Bone marrow (tissue), 2 donors: ENCODE measurements at regions not wholly inside any gene's neighbourhood (a gene's known extent, or its start where the extent isn't known, plus 50 kb on each side); places are given as distances from the start of the nearest gene placed in this dataset.
A peak's percentile ranks its signal among the peaks of the same experiment; 100 is the strongest.
"Not testable (repeated sequence)": the region's sequence is repeated elsewhere in the genome, so short reads cannot be mapped to it uniquely, and the experiment has no call there.

Experiments used
- DNase-seq, 2 donors: peaks; one replicate each; lab custom pipeline; 2025; lab: John Stamatoyannopoulos, UW

DNA sequence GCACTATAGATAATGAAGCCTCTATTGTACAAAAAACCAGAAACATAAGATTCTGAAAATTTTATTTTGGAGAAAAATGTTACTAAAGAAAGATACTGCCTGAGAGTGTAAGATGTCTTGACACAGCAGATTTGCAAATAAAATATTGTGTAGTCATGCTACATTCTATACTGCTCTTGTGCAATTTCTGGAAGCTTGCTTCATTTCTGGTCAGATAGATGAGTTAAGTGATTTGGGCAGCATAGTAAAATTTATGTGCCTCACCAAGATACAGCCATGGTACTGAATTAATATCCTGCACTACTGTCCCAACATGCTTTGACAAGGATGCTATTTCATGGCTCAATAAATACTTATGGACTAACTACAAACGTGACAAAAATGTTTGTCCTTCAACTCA is 55.1 kb upstream of the STARD13 start:
- no peak for DNase-seq

DNA sequence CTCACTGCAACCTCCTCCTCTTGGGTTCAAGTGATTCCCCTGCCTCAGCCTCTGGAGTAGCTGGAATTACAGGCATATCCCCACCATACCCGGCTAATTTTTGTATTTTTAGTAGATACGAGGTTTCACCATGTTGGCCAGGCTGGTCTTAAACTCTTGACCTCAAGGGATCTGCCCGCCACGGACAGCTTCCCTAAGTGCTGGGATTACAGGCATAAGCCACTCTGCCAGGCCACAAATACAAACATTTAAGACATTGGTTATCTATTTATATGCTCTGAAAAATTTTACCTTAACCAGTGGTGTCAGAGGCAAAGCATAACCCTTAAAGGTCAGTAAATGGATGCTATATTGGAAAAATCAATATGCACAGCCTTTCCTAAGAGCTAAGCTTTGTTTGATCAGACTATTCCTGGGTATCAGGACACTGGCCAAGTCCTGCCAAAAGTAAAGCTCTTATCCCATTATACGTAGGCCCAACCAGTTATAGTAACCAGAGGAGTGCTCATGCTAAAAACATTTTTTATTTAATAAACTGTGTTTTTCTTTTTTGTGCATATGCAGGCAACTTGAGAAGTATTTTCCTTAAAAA is 56.4 kb upstream of the STARD13 start:
- DNase-seq, result no peak

DNA sequence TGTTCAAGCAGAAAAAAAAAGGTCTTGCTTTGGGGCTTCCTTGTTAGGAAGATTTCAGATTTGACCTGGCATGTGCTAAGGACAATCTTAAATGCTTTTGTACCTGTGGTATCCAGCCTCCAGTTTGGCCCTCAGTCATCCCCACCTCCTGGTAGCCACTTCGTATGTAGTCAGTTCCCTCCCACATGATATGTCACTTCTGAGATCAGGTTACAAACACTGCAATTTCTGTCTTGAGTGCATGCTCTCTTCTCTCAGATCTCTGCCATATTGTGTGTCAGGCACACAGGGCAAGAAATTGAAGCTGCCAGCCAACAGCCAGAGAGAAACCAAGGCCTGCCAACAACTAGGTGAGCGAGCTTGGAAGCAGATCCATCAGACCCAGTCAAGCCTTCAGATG is 60.3 kb upstream of the STARD13 start:
- no peak for DNase-seq

DNA sequence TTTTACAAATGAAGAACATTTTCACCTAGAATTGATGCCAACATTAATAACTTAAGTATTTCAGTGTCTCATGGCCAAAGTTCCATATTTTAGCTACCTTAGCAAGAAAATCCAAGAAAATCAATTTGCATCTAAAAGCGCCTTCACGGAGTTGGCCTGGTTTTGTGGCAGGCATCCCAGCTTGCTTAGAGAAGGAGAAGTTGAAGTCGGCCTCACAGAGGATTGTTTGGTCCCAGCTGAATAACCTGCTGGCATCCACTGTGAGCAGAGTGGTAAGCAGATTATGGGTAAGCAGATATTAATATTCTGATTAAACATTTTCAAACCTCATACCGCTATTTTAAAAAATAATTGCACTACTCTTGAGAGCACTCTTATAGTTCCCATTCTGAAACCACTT is 62.3 kb upstream of the STARD13 start:
- no peak for DNase-seq

DNA sequence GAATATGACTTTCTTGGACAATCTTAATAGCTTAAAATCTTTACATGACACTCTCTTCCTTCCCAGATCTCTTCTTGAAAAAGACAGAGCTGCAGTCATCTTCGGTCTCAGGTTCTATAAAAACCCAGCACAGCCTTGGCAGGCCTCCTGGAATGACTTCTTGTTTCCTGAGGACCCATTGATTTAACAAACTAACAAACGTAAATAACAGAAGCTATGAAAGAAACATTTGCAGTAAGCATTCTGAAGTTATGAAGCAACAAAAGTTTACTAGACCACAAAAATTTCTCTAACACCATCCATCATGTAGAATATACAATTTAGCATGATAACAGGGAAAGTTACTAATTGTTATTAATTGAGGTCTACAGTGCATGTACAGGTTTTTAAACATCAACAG is 62.8 kb upstream of the STARD13 start:
- no peak for DNase-seq

DNA sequence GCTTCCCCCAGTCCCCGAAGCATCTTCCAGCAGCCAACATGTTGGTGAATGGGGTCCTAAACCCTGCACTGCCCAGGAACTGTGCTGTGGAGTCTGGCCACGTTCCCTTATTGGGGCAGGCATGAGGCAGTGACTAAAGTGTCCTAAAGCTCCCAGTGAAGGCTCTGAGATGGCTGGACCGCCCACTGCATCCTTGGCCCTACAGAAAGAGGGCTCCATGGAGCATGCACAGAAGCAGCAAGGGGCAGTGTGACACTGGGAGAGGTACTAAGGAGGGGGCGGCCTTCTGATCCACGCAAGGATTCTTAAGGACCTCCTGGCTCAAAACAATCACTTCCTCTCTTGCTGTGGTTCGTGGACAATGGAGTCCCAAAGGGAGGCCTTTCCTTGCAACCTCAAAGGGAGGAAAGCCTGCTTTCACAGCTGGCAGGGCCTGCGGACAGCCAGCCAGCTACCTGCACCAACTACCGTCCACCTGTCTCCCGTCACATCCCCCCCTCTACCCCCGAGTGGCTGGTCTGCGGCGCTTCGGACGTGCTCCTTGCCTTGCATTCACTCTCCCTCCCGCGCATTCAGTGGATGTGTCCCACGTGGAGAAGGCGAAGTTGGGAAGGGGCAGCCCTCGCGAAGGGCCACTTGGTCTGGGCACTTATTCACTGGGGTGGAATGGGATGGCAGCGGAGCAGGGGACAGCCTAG is 63.9 kb upstream of the STARD13 start:
- DNase-seq, result no peak

DNA sequence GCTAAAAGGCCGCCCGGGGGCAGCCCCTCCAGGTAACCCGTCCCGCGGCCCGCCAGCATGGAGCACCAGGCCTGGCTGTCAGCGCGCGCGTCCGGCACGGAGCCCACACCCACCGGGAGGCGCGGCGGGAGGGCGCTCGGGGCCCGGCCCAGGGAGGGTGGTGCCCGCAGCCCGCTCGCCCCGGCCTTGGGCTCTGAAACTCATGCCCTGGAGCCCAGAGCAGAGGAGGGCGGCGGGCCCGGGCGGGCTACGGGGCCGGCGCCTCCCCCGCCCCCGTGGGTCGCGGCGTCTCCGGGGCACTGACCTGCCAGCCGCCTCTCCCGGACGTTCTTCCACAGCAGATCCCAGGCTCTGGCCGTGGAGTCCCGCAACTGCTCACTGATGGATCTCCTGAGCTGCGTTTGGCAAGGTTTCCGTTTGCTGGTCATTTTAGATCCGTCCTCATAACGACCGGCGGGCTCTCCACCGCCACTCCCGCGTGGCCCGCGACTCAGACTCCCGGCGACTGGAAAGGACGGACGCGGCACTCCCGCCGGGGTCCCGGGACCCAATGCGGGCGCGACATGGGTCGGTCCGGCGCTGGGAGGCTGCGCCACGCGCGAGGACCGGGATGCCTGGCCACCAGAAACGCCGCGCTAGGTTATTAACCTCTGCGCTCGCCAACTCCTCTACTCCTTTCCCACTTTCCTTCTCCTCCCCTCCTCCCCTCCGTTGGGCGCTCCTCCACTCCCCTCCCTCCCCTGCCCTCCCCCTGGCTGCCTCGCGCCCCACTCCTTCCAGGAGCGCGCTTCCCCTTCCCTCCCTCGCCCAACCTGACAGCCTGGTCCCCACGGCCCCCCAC is 64.7 kb upstream of the STARD13 start:
- no peak for DNase-seq

DNA sequence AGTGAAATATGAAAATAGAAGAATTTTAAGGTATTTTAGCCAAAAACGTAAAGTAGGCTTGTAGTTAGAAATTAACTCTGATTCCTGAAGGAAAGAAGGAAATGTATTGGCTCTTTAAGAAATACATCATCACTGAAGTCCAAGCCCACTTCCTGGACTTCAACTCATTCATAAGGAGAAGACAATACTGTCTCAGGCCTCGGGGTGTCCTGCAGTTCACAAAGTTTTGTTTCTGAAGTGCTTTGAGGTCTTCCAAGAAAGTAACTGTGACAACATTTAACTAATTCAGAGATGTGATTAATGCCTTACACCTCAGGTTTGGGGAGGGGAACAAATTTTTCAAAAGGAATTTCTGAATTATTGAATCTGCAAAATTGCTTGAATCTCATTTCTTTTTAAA is 65.8 kb upstream of the STARD13 start:
- DNase-seq, result no peak

DNA sequence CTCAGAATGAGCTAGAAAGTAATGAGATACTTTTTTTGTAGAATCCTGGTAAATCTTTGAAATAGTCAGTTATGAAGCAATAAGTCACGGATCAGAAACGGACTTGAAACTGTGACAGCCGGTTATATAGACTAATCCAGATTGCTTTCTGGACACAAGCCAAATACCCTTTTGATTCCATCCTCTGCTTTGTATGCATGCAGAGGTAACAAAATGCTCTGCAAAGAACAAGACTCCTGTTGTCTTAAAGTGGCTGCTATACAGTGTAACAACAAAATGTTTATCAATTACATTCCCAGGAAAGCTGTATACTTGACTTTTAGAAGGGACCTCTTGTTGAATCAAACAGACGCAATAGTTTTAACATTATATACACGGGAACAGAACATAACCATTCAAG is 66.5 kb upstream of the STARD13 start:
- no peak for DNase-seq

DNA sequence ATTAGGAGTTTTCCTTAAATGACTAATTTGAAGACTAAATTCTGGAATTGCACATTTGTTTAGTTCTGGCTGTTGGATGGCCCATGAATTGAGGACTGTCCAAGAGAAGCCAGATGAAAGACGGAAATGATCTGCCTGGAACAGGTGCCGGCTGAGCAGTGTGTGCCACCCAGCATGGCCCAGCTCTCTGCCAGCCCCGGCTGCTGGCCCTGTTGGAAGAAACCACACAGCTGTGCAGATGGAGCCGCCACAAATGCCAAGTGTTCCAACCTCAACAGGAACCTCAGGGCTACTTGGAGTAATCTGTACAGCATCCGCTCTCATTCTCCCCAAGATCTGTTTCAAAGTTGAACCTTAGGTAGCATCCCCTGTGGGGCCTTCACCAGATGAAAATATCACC is 67.0 kb upstream of the STARD13 start:
- DNase-seq, result no peak

DNA sequence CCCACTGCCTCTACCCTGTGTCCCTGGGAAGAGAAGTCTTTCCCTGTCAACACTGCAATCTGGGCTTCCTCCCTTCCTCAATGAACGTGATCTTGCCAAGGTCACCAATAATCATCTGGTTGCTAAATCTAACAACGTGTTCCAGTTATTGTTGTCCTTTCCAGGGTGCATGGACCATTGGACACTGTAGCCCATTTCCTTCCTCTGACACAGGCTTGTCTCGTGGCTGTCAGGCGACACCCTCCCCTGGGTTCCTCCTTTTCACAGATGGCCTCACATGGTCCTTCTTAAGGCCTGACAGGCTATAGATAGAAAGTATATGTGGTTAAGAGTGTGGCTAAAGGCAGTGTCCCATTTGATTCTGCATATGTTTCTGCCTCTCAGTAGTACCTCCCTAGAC is 67.7 kb upstream of the STARD13 start:
- peak; percentile 22 to 66 for DNase-seq

DNA sequence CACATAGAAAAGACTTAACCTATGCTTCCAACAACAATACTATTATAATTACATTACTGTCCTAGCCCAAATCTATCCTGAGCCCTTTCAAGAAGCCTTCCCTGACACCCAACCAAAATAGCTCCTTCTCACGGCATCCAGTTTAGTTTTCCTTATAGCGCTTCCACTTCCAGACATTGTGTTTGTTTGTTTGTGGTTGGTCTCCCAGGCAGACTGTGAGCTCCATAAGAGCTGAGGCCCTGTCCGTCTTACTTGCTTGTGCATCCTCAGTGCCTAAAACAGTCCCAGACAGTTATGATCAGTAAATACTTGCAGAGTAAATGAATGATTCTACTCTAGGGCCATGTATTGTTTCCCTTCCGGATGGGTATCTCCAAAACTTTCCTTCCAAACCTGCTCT is 68.1 kb upstream of the STARD13 start:
- DNase-seq, result no peak

DNA sequence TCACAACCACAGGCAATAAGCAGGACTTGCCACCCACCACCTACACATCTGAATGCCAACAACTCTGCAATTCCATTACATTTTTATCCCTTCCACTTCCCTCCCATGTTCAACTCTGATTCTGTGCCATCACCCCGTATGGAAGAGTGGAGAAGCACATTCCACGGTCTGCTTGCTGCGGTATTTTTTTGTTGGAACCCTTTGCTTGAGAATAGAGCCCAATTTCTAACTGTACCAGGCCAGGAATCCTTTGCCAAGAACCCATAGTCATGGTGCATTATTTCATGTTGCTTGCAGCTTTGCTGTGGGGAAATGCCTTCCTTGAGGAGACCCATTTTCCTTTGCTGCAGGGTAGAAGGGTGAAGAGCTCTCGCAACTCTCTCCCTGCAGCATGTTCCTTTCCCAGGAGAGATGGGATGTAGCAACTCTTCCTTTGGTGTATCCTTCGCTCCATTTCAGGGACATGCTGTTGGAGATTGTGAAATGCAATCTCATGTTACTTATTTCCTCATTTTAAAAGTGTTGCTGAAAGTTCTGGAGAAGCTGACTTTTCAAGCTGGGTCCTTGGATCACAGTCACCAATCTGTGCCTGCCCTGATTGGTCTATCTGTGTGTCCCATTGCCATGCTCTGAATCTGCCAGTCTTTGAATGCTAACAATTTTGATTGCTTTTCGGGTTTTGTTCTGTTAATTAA is 69.8 kb upstream of the STARD13 start:
- no peak for DNase-seq

DNA sequence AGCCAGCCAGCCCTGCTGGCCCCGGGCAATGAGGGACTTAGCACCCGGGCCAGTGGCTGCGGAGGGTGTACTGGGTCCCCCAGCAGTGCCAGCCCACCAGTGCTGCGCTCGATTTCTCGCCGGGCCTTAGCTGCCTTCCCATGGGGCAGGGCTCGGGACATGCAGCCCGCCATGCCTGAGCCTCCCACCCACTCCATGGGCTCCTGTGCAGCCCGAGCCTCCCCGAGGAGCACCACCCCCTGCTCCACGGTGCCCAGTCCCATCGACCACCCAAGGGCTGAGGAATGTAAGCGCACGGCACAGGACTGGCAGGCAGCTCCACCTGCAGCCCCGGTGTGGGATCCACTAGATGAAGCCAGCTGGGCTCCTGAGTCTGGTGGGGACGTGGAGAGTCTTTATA is 72.5 kb upstream of the STARD13 start:
- not testable (repeated sequence) for DNase-seq

DNA sequence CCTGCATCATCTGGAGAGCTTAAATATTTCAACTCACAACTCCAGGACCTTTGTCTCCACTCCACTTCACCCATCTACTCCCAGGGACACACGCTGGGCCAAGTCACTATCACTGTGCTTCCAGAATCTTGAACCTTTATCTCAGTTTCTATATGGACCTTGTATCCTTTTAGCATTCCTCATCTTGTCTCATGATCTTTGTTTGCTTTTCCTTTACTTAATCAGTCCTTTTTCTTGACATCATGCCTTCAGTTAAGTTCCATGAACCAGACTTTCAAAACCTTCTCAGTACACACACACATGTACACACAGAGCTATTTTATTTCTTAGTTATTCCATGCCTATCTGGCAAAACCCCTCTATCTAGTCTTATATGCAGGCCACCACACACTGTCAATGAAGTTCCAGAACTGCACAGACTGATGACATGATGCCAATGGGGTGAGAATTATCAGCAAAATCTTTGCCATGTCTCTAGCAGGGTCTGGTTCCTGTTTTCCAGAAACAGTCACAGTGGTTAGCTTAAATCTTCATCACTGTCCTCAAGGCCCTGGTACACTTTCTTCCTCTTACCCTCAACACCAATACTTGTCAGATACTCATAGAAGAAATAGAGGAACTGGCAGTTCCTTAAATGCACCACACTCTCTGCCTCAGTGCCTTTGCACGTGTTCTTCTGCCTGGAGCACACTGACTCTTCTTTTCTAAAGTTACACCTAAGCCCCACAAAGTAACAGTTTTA is 77.6 kb upstream of the STARD13 start:
- peak in 1 of 2 donors; percentile 93 for DNase-seq

DNA sequence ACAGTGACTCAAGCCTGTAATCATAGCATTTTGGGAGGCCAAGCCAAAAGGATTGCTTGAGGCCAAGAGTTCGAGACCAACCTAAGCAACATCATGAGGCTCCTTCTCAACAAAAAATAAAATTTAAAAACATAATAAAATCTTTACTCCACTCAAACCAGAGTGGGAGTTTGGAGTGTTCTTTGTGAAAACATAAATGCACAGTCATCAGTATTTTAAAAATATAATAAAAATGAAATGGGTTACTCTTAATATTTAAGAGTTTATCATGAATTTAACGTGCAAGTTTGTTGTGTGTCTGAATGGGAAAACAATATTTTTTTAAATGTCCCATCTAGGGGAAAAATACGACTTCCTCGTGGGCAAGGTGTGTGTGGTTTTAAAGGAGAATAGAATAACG is 78.6 kb upstream of the STARD13 start:
- no peak for DNase-seq

DNA sequence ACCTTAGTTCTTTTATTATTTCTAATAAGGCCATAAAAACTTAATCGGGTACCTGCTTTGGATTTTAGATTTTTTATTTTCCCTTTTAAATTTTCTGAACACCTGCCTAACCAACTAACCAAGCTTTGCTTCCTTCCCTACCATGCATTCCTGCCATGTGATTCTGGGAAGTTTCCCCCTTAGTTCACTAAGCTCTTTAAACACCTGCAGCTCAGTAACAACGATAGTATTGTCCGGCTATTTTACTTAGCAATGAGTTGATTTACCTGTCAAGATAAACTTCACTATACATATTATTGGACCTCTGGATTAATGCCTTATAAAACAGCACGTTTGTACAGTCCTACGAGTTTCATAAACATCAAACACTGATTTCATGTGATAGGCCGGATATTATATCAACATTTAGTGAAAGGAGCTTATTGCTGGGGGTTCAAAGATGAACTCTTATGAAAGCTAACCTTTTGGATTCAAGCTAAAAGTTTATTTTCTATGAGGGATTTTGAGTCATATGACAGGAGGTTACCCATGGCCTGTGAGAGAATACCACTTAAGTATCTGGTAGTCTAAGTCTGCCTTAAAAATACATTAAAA is 81.0 kb upstream of the STARD13 start:
- no peak for DNase-seq

DNA sequence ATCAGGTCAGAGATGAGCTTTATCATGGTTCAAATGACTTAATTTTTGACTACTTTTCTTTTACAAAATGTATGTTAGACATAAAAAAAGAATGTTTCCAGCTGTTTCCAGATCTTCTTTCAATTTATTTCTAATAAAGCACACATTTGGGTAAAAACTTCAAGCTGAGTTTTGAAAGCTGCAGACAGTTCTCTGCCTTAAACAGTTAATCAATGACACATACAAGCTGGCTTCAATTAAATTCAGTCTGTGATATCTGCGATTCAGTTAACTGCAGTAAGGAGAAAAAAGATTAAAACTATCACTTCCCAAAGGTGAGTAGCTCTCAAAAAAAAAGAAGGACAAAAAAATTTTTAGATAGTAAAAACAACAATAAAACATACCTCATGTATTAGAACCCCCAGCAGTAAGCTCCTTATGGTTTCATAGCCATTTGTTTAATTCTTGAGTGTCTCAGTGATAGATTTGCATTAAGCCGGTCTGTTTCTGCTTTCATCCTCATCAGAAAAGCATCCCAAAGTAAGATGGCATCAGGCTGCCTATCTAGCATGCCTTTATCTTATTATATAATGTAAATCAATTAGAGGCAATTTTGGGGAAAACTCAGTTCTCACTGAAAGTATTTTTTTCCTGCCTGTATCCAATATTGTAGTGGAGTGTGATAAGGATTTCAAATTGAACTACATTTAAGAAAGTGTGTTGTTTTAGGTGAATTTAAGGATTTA is 81.8 kb upstream of the STARD13 start:
- DNase-seq, result no peak

DNA sequence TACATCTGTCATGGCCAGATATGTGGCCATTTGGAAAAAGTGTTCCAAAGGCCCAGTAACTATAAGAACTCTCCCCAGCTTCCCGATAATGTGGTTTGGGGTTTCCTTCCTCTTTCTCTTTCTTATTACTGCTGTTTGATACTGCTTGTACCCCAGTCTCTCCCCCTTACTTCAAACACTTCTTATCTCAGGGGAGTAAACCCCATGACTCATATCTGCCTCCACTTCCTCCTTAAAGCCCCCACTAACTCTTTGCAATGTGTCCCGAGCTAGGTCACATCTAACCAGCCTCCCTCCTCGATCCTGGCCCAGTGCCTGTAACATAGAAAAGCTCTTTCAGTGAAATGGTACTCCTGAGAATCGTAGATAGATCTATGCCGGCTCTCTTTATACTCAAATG is 82.4 kb upstream of the STARD13 start:
- peak in 1 of 2 donors; percentile 70 for DNase-seq

DNA sequence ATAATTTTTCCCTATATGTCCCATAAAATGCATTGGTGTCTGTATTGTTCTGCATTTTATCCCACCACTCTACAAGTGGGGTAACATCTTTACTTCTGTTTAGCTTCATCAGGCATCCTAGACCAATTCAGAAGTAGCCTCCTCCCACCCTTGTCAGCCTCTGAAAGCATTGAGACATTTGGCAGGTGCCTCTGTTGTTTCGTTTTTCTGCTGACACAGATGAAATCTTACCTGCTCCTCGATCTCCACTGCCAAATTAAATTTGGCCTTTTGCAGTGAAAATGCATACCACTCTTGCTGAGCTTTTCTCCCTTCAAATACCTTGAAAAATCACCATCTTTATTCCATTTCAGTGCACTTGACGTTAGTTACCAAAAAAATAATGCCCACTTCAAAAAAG is 83.5 kb upstream of the STARD13 start:
- no peak for DNase-seq
